ENCODE measurements at regions not wholly inside any gene's neighbourhood (a gene's known extent, or its start where the extent isn't known, plus 50 kb on each side); places are given as distances from the start of the nearest gene placed in this dataset.

DNA sequence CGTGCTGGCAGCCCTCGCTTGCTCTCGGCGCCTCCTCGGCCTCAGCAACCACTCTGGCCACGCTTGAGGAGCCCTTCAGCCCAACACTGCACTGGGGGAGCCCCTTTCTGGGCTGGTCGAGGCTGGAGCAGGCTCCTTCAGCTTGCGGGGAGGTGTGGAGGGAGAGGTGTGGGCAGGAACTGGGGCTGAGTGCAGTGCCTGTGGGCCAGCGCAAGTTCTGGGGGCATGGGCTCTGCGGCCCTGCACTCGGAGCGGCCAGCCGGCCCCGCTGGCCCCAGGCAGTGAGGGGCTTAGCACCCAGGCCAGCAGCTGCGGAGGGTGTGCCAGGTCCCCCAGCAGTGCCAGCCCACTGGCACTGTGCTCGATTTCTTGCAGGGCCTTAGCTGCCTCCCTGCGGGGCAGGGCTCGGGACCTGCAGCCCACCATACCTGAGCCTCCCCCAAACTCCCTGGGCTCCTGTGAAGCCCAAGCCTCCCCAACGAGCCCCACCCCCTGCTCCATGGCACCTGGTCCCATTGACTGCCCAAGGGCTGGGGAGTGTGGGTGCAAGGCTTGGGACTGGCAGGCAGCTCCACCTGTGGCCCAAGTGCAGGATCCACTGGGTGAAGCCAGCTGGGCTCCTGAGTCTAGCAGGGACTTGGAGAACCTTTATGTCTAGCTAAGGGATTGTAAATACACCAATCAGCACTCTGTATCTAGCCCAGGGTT is 556.8 kb downstream of the GABRG1 start:
- DNase-seq (no peak), ATAC-seq (no peak)
- Histone ChIP-seq H4K20me1 (ENCODE audit: low read length) (no peaks in the 10 kb centered on the region), H2AFZ (ENCODE audit: low read length) (no peak overlapping the region), H3K9me3 (ENCODE audit: low read length) (no peaks in the 10 kb centered on the region), H3K27ac (ENCODE audit: low read length) (no peak overlapping the region), H3K36me3 (ENCODE audit: low read depth, low read length) (no peaks in the 10 kb centered on the region), H3K27me3 (ENCODE audit: low read length) (no peaks in the 10 kb centered on the region), H3K4me2 (ENCODE audit: low read length) (no peak overlapping the region), H3K79me2 (ENCODE audit: low read length) (no peaks in the 10 kb centered on the region), H3F3A (ENCODE audit: low read length, unreplicated experiment) (no peaks in the 10 kb centered on the region), H3K9ac (ENCODE audit: low read length) (no peak overlapping the region), H3K4me1 (ENCODE audit: insufficient read depth, low read length) (no peaks in the 10 kb centered on the region), H3K4me3 (ENCODE audit: low read length) (no peak overlapping the region), H3K9me2 (replicated peaks; ENCODE audit: low read length) (no peaks in the 10 kb centered on the region)
- CTCF ChIA-PET, result no interaction called here
- no TSS peak for BruUV-seq (replicated peaks)
- POLR2A ChIA-PET (ENCODE audit: unreplicated experiment), result no interaction called here
- TF ChIP-seq, protein P1, sequence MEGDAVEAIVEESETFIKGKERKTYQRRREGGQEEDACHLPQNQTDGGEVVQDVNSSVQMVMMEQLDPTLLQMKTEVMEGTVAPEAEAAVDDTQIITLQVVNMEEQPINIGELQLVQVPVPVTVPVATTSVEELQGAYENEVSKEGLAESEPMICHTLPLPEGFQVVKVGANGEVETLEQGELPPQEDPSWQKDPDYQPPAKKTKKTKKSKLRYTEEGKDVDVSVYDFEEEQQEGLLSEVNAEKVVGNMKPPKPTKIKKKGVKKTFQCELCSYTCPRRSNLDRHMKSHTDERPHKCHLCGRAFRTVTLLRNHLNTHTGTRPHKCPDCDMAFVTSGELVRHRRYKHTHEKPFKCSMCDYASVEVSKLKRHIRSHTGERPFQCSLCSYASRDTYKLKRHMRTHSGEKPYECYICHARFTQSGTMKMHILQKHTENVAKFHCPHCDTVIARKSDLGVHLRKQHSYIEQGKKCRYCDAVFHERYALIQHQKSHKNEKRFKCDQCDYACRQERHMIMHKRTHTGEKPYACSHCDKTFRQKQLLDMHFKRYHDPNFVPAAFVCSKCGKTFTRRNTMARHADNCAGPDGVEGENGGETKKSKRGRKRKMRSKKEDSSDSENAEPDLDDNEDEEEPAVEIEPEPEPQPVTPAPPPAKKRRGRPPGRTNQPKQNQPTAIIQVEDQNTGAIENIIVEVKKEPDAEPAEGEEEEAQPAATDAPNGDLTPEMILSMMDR (conservative IDR thresholded peaks at IDR 0.05; ENCODE audit: low read depth, low read length), result no peak
- TF ChIP-seq EZH2 (IDR thresholded peaks at IDR 0.05; ENCODE audit: low read length, unreplicated experiment) (no peak), EZH2phosphoT487 (IDR thresholded peaks at IDR 0.05; ENCODE audit: borderline replicate concordance, low read length) (no peak)
- intact Hi-C loops (cut with micrococcal nuclease), result no loop called here

DNA sequence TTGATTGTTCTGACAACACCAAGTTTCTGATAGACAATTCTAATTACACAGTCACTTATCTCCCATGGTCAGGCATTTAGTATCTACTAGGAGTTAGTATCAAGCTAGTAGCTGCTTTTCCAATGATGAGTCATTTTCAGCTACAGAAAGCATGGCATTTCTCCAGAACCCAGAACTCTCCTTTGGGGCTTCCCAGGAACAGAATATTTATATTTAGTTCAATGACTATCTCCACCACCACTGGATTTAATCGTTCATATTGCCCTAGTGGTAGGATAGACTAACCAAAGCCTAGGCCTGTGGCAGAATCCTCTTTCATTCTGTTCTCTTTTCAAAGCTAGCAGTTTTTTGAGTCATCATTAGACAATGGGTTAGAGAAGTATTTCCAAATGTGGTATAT is 569.4 kb downstream of the GABRG1 start:
- no peaks in the 10 kb centered on the region for H3K79me2 ChIP-seq (ENCODE audit: low read length)
- POLR2A ChIA-PET (ENCODE audit: unreplicated experiment), result no interaction called here
- no peaks in the 10 kb centered on the region for H3K9me3 ChIP-seq (ENCODE audit: low read length)
- H3K9ac ChIP-seq (ENCODE audit: low read length), result no peak overlapping the region
- H3K4me2 ChIP-seq (ENCODE audit: low read length), result no peak overlapping the region
- DNase-seq (peak; percentile 2), ATAC-seq (no peak)
- H3K27me3 ChIP-seq (ENCODE audit: low read length), result no peaks in the 10 kb centered on the region
- intact Hi-C loops (cut with micrococcal nuclease), result loop anchor here (10.0 kb wide), 1 partner anchor 720 kb away; no protein-coding TSS in a partner anchor
- no peak overlapping the region for H3K4me3 ChIP-seq (ENCODE audit: low read length)
- H3K4me1 ChIP-seq (ENCODE audit: insufficient read depth, low read length), result no peaks in the 10 kb centered on the region
- H4K20me1 ChIP-seq (ENCODE audit: low read length), result no peaks in the 10 kb centered on the region
- H3F3A ChIP-seq (ENCODE audit: low read length, unreplicated experiment), result no peaks in the 10 kb centered on the region
- H3K9me2 ChIP-seq (replicated peaks; ENCODE audit: low read length), result no peaks in the 10 kb centered on the region
- CTCF ChIA-PET, result no interaction called here
- H2AFZ ChIP-seq (ENCODE audit: low read length), result no peak overlapping the region
- no TSS peak for BruUV-seq (replicated peaks)
- H3K27ac ChIP-seq (ENCODE audit: low read length), result no peak overlapping the region
- TF ChIP-seq EZH2 (IDR thresholded peaks at IDR 0.05; ENCODE audit: low read length, unreplicated experiment), result no peak
- H3K36me3 ChIP-seq (ENCODE audit: low read depth, low read length), result no peaks in the 10 kb centered on the region

DNA sequence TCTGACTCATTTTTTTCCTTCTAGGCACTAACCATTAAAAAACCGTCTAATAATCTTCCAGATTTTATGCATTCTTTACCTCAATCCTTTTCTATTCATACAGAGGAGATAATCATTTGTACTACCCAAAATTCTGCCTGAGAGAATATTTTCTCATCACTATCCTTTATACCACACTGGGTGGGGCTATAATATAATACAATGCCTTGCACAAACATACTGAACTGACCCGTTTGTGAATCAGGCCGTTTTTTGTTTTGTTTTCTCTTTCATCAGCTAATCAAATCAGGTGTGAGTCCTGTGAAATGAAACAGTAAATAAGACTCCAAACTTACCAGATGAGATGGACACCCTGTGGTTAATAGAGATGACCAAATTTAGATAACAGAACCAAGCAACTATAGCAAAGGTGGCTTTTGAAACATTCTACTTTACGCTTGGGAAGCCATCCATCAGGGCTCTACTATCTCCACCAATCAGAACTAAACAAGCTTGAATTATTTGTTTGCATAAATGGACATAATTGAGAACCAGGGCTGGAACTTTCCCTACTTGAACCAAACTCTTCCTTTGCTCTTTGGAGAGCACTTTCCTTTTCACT is 573.0 kb downstream of the GABRG1 start:
- TF ChIP-seq EZH2phosphoT487 (IDR thresholded peaks at IDR 0.05; ENCODE audit: borderline replicate concordance, low read length) (no peak), EZH2 (IDR thresholded peaks at IDR 0.05; ENCODE audit: low read length, unreplicated experiment) (no peak)
- TF ChIP-seq, protein P1 (conservative IDR thresholded peaks at IDR 0.05; ENCODE audit: low read depth, low read length), result no peak; the same call in 1 of the 2 replicates
- POLR2A ChIA-PET (ENCODE audit: unreplicated experiment), result interaction anchor here (0.6 kb wide), 1 partner anchor 1189 kb away, joined by 16 read pairs; no protein-coding TSS in a partner anchor
- no peaks in the 10 kb centered on the region for H3K9me2 ChIP-seq (replicated peaks; ENCODE audit: low read length)
- H3K9me3 ChIP-seq (ENCODE audit: low read length), result no peaks in the 10 kb centered on the region
- DNase-seq (peak; percentile 1), ATAC-seq (no peak)
- intact Hi-C loops (cut with micrococcal nuclease), result loop anchor here (10.0 kb wide), 1 partner anchor 724 kb away; no protein-coding TSS in a partner anchor
- no peak overlapping the region for H3K27ac ChIP-seq (ENCODE audit: low read length)
- H2AFZ ChIP-seq (ENCODE audit: low read length), result no peak overlapping the region
- no peaks in the 10 kb centered on the region for H3K36me3 ChIP-seq (ENCODE audit: low read depth, low read length)
- no peaks in the 10 kb centered on the region for H4K20me1 ChIP-seq (ENCODE audit: low read length)
- BruUV-seq (replicated peaks), result no TSS peak
- no peaks in the 10 kb centered on the region for H3K79me2 ChIP-seq (ENCODE audit: low read length)
- H3K4me1 ChIP-seq (ENCODE audit: insufficient read depth, low read length), result no peaks in the 10 kb centered on the region
- no peak overlapping the region for H3K4me3 ChIP-seq (ENCODE audit: low read length)
- no peak overlapping the region for H3K4me2 ChIP-seq (ENCODE audit: low read length)
- H3F3A ChIP-seq (ENCODE audit: low read length, unreplicated experiment), result no peaks in the 10 kb centered on the region
- no peak overlapping the region for H3K9ac ChIP-seq (ENCODE audit: low read length)
- CTCF ChIA-PET, result interaction anchor here (0.6 kb wide), 1 partner anchor 151 kb away, joined by 4 read pairs; no protein-coding TSS in a partner anchor
- H3K27me3 ChIP-seq (ENCODE audit: low read length), result no peaks in the 10 kb centered on the region
